Tibial artery (tissue), 4 donors: ENCODE measurements at regions not wholly inside any gene's neighbourhood (a gene's known extent, or its start where the extent isn't known, plus 50 kb on each side); places are given as distances from the start of the nearest gene placed in this dataset.

Experiments used
- DNase-seq, 2 donors: peaks; one replicate each; pipeline ENCODE4 v3.0.0-alpha.2; 2019
- H3K27ac ChIP-seq, 2 donors: fragments of 200-600 bp; sonication (generic) in 1 of 2; 1 replicate in 1 of 2; 2 replicates in 1 of 2; pipeline ENCODE4 v1.5.1; 2018 to 2019; ENCODE audit warnings: mild to moderate bottlenecking in 1 of 2
- H3K27me3 ChIP-seq, 2 donors: fragments of 200-600 bp; sonication (generic) in 1 of 2; one replicate each; pipeline versions ENCODE4 v1.5.1 to v1.6.0; 2016 to 2019
- H3K36me3 ChIP-seq, 3 donors: fragments of 200-600 bp; sonication (generic) in 2 of 3; one replicate each; pipeline ENCODE4 v1.5.1; 2016 to 2019; ENCODE audit warnings: mild to moderate bottlenecking in 2 of 3
- H3K4me1 ChIP-seq, 4 donors: fragments of 200-600 bp; sonication (generic) in 2 of 4; 1 replicate in 3 of 4; 2 replicates in 1 of 4; pipeline ENCODE4 v1.5.1; 2016 to 2019
- H3K4me3 ChIP-seq, 2 donors: fragments of 200-600 bp; sonication (generic) in 1 of 2; 1 replicate in 1 of 2; 2 replicates in 1 of 2; pipeline ENCODE4 v1.5.1; 2018 to 2019; ENCODE audit warnings: mild to moderate bottlenecking in 2 of 2
- H3K9me3 ChIP-seq, 3 donors: fragments of 200-600 bp; sonication (generic) in 1 of 3; one replicate each; pipeline ENCODE4 v1.5.1; 2016 to 2019
- CTCF ChIP-seq, 2 experiments: fragments of 200-600 bp in 1 of 2; fragments of 450-650 bp in 1 of 2; IDR thresholded peaks; one replicate each; pipeline ENCODE4 v1.5.1; 2017 to 2019; ENCODE audit warnings: antibody characterized with exemption in 2 of 2, mild to moderate bottlenecking in 1 of 2, moderate library complexity in 1 of 2
- intact Hi-C: fragments of 100-400 bp; cut with DNase I; formaldehyde crosslinking; loops from one replicate; pipeline ENCODE4 v1.15.0; 2023; ENCODE audit warnings: low total_unique reads

GRCh38 chr3:101065962-101066361 lies 72.7 kb upstream of the ABI3BP start:
- no peaks in the 10 kb centered on the region for H3K27me3 ChIP-seq
- H3K4me1 ChIP-seq: peaks cover 0 to 47% (median 20%) of the 10 kb centered on the region in 4 donors
- TF ChIP-seq CTCF (IDR thresholded peaks at IDR 0.05): no peak
- no peak overlapping the region for H3K4me3 ChIP-seq
- H3K36me3 ChIP-seq: no peaks in the 10 kb centered on the region
- H3K27ac ChIP-seq: peak overlapping the region; percentile 34 to 63
- no peak for DNase-seq
- intact Hi-C loops: no loop called here
- H3K9me3 ChIP-seq: no peaks in the 10 kb centered on the region

- intact Hi-C loops: no loop called here
- no peak for DNase-seq
- H3K9me3 ChIP-seq: peaks cover 0 to 14% (median 9%) of the 10 kb centered on the region in 3 donors
- H3K36me3 ChIP-seq: no peaks in the 10 kb centered on the region
- H3K27ac ChIP-seq: no peak overlapping the region
- no peak for TF ChIP-seq CTCF (IDR thresholded peaks at IDR 0.05)
- no peaks in the 10 kb centered on the region for H3K27me3 ChIP-seq
- H3K4me3 ChIP-seq: no peak overlapping the region
- H3K4me1 ChIP-seq: peaks cover 0 to 24% (median 8%) of the 10 kb centered on the region in 4 donors
These were observed 70.2 kb upstream of the ABI3BP start for GRCh38 chr3:101063401-101063800.

- H3K4me1 ChIP-seq: peaks cover 0 to 14% (median 2%) of the 10 kb centered on the region in 4 donors
- H3K9me3 ChIP-seq: peaks cover 0 to 21% (median 9%) of the 10 kb centered on the region in 3 donors
- no peaks in the 10 kb centered on the region for H3K36me3 ChIP-seq
- no peak for TF ChIP-seq CTCF (IDR thresholded peaks at IDR 0.05)
- H3K4me3 ChIP-seq: no peak overlapping the region
- intact Hi-C loops: no loop called here
- no peaks in the 10 kb centered on the region for H3K27me3 ChIP-seq
- H3K27ac ChIP-seq: no peak overlapping the region
- DNase-seq: no peak
These were observed 68.1 kb upstream of the ABI3BP start for GRCh38 chr3:101061312-101061711.

GRCh38 chr3:101050866-101051265 lies 57.6 kb upstream of the ABI3BP start:
- H3K36me3 ChIP-seq: no peaks in the 10 kb centered on the region
- no peak overlapping the region for H3K4me3 ChIP-seq
- H3K9me3 ChIP-seq: no peaks in the 10 kb centered on the region
- no peak for TF ChIP-seq CTCF (IDR thresholded peaks at IDR 0.05)
- no peak for DNase-seq
- H3K27me3 ChIP-seq: no peaks in the 10 kb centered on the region
- intact Hi-C loops: no loop called here
- no peaks in the 10 kb centered on the region for H3K4me1 ChIP-seq
- no peak overlapping the region for H3K27ac ChIP-seq

- intact Hi-C loops: no loop called here
- DNase-seq: no peak
These were observed 56.8 kb upstream of the ABI3BP start for GRCh38 chr3:101050046-101050445.

More at GRCh38 chr3:101050046-101050445, 56.8 kb upstream of the ABI3BP start:
- Histone ChIP-seq H3K36me3 (no peaks in the 10 kb centered on the region), H3K27ac (no peak overlapping the region), H3K4me3 (no peak overlapping the region), H3K9me3 (no peaks in the 10 kb centered on the region), H3K4me1 (no peaks in the 10 kb centered on the region), H3K27me3 (no peaks in the 10 kb centered on the region)
- TF ChIP-seq CTCF (IDR thresholded peaks at IDR 0.05): no peak
